SK-N-SH (cell line): ENCODE measurements at regions not wholly inside any gene's neighbourhood (a gene's known extent, or its start where the extent isn't known, plus 50 kb on each side); places are given as distances from the start of the nearest gene placed in this dataset.

ENCODE experiments used
- CTCF ChIA-PET: fragments of 300-600, 350-600 bp; formaldehyde crosslinking; extraction: SDS; loops from one replicate; lab custom pipeline; 2021; lab: Yijun Ruan, JAX
- POLR2A ChIA-PET: fragments of 350-600 bp; sonication (Branson Sonifier 250); formaldehyde crosslinking; extraction: SDS; loops from one replicate; lab custom pipeline; 2020; ENCODE audit warnings: antibody characterized with exemption, inconsistent platforms; lab: Yijun Ruan, JAX
- DNase-seq: peaks from one replicate; pipeline ENCODE4 v3.0.0; 2012
- H2AFZ ChIP-seq: fragments of 200-600 bp; sonication (generic); 2 replicates; pipeline ENCODE4 v1.8.1; 2016; ENCODE audit warnings: antibody characterized with exemption, mild to moderate bottlenecking, low read depth
- H3F3A ChIP-seq: fragments of 200-600 bp; sonication (generic); replicated peaks from 2 replicates; pipeline ENCODE3; 2016; ENCODE audit warnings: antibody characterized with exemption, mild to moderate bottlenecking; ENCODE audit not compliant: insufficient read depth
- H3K27ac ChIP-seq, 2 experiments: fragments of 200-500 bp in 1 of 2; fragments of 200-600 bp in 1 of 2; sonication (Bioruptor generic) in 1 of 2; sonication (generic), shearing (Covaris generic) in 1 of 2; 2 replicates each; pipeline versions ENCODE4 v1.5.1 to v1.6.1; 2014 to 2016; ENCODE audit warnings: low read depth in 2 of 2, inconsistent platforms in 1 of 2, low read length in 1 of 2, mild to moderate bottlenecking in 1 of 2, mixed read lengths in 1 of 2
- H3K27me3 ChIP-seq: fragments of 200-600 bp; sonication (generic), shearing (Covaris generic); 2 replicates; pipeline ENCODE4 v1.6.1; 2016; ENCODE audit warnings: mixed run types; ENCODE audit not compliant: insufficient read depth
- H3K36me3 ChIP-seq, 2 experiments: fragments of 200-500 bp in 1 of 2; fragments of 200-600 bp in 1 of 2; sonication (Bioruptor generic) in 1 of 2; sonication (generic) in 1 of 2; replicated peaks in 1 of 2; 2 replicates each; pipeline versions ENCODE3 to v1.5.1; 2014 to 2016; ENCODE audit warnings: low read length in 1 of 2, mild to moderate bottlenecking in 1 of 2; ENCODE audit not compliant: insufficient read depth in 2 of 2, control insufficient read depth in 1 of 2
- H3K4me1 ChIP-seq, 2 experiments: fragments of 200-500 bp in 1 of 2; fragments of 200-600 bp in 1 of 2; sonication (Bioruptor generic) in 1 of 2; sonication (generic), shearing (Covaris generic) in 1 of 2; 2 replicates each; pipeline versions ENCODE4 v1.5.1 to v1.6.1; 2014 to 2016; ENCODE audit warnings: low read depth in 1 of 2, low read length in 1 of 2, mixed run types in 1 of 2; ENCODE audit not compliant: insufficient read depth in 2 of 2, control insufficient read depth in 1 of 2
- H3K4me2 ChIP-seq: fragments of 200-600 bp; sonication (generic), shearing (Covaris generic); 2 replicates; pipeline ENCODE4 v1.6.1; 2017; ENCODE audit warnings: mixed run types
- H3K4me3 ChIP-seq, 2 experiments: fragments of 200-500 bp in 1 of 2; fragments of 200-600 bp in 1 of 2; sonication (Bioruptor generic) in 1 of 2; sonication (generic), shearing (Covaris generic) in 1 of 2; 2 replicates each; pipeline versions ENCODE4 v1.5.1 to v1.8.1; 2014 to 2016; ENCODE audit warnings: low read depth in 2 of 2, inconsistent platforms in 1 of 2, low read length in 1 of 2, mild to moderate bottlenecking in 1 of 2, mixed read lengths in 1 of 2, moderate library complexity in 1 of 2
- H3K79me2 ChIP-seq: fragments of 200-600 bp; sonication (generic); 2 replicates; pipeline ENCODE4 v1.8.1; 2017; ENCODE audit warnings: mild to moderate bottlenecking; ENCODE audit not compliant: insufficient read depth
- H3K9ac ChIP-seq: fragments of 200-600 bp; sonication (generic); 2 replicates; pipeline ENCODE4 v1.6.1; 2017; ENCODE audit warnings: mixed run types
- H3K9me2 ChIP-seq: fragments of 200-600 bp; sonication (generic); 2 replicates; pipeline ENCODE4 v1.6.1; 2017; ENCODE audit warnings: mixed run types
- H3K9me3 ChIP-seq: fragments of 200-600 bp; sonication (generic); 2 replicates; pipeline ENCODE4 v1.6.1; 2017; ENCODE audit warnings: mixed run types, mild to moderate bottlenecking, moderate library complexity
- H4K20me1 ChIP-seq: fragments of 200-600 bp; sonication (generic); 2 replicates; pipeline ENCODE4 v1.6.1; 2017; ENCODE audit warnings: mild to moderate bottlenecking, mixed run types; ENCODE audit not compliant: insufficient read depth
- FOXM1 ChIP-seq: IDR thresholded peaks from 2 replicates; pipeline ENCODE4 v1.4.0; 2012; ENCODE audit warnings: low read depth, mild to moderate bottlenecking
- GABPA ChIP-seq: IDR thresholded peaks from 2 replicates; pipeline ENCODE4 v1.4.0; 2012; ENCODE audit warnings: low read depth, mild to moderate bottlenecking
- IRF3 ChIP-seq: fragments of 150-350 bp; IDR thresholded peaks from 2 replicates; pipeline ENCODE4 v1.6.1; 2016; ENCODE audit warnings: mild to moderate bottlenecking, low read depth, low read length
- JUND ChIP-seq: IDR thresholded peaks from 2 replicates; pipeline ENCODE4 v1.4.0; 2012
- NFIC ChIP-seq: IDR thresholded peaks from 2 replicates; pipeline ENCODE4 v1.4.0; 2012; ENCODE audit warnings: borderline replicate concordance
- NRF1 ChIP-seq: IDR thresholded peaks from 2 replicates; pipeline ENCODE4 v1.6.1; 2012; ENCODE audit warnings: low read depth, mild to moderate bottlenecking, low read length
- PBX3 ChIP-seq: IDR thresholded peaks from 2 replicates; pipeline ENCODE4; 2012
- RAD21 ChIP-seq: IDR thresholded peaks from 2 replicates; pipeline ENCODE4 v1.6.1; 2012; ENCODE audit warnings: mild to moderate bottlenecking, low read length
- RCOR1 ChIP-seq: fragments of 150-350 bp; IDR thresholded peaks from 2 replicates; pipeline ENCODE4 v1.6.1; 2017; ENCODE audit warnings: antibody characterized with exemption, low read length
- SMC3 ChIP-seq: IDR thresholded peaks from 2 replicates; pipeline ENCODE4 v1.6.1; 2012; ENCODE audit warnings: low read depth, low read length, improper control_type of control experiment
- ZBTB33 ChIP-seq: IDR thresholded peaks from 2 replicates; pipeline ENCODE4 v1.4.0; 2012; ENCODE audit warnings: low read depth, borderline replicate concordance
- WGBS: methylation state at CpG from one replicate; pipeline ENCODE4 v1.1.6; 2017; ENCODE audit warnings: low lambda C conversion rate; 5-methylcytosine and 5-hydroxymethylcytosine counted together

GRCh38 chr13:39988351-39988750 is 332.9 kb downstream of the COG6 start:
- no peaks in the 10 kb centered on the region for H4K20me1 ChIP-seq
- no peak overlapping the region for H3K27ac ChIP-seq
- H3K4me1 ChIP-seq: no peaks in the 10 kb centered on the region
- no peak for DNase-seq
- no peaks in the 10 kb centered on the region for H3K9me3 ChIP-seq
- no peak overlapping the region for H3K4me2 ChIP-seq
- H3K4me3 ChIP-seq: no peak overlapping the region
- no peak for TF ChIP-seq NRF1
- no peak for TF ChIP-seq NFIC
- no peak for TF ChIP-seq SMC3
- TF ChIP-seq GABPA: no peak
- no peak for TF ChIP-seq PBX3
- no peak for TF ChIP-seq FOXM1
- no peak for TF ChIP-seq ZBTB33
- CTCF ChIA-PET: no interaction called here
- H3F3A ChIP-seq: no peaks in the 10 kb centered on the region
- H3K9ac ChIP-seq: no peak overlapping the region
- no peaks in the 10 kb centered on the region for H3K79me2 ChIP-seq
- H3K9me2 ChIP-seq: no peaks in the 10 kb centered on the region
- H2AFZ ChIP-seq: no peak overlapping the region
- no peaks in the 10 kb centered on the region for H3K27me3 ChIP-seq
- POLR2A ChIA-PET: no interaction called here
- no peaks in the 10 kb centered on the region for H3K36me3 ChIP-seq
- WGBS: 50% methylated on average over 6 of the region's 6 CpGs

GRCh38 chr13:39998166-39998565 is 342.7 kb downstream of the COG6 start:
- Histone ChIP-seq H3K79me2 (no peaks in the 10 kb centered on the region), H2AFZ (no peak overlapping the region), H3K27me3 (no peaks in the 10 kb centered on the region), H3K9me3 (no peaks in the 10 kb centered on the region), H3K4me3 (no peak overlapping the region), H3K4me1 (no peaks in the 10 kb centered on the region), H3F3A (no peaks in the 10 kb centered on the region), H3K9me2 (no peaks in the 10 kb centered on the region)
- POLR2A ChIA-PET: no interaction called here
- CTCF ChIA-PET: no interaction called here
- TF ChIP-seq JUND (no peak), RCOR1 (no peak), FOXM1 (no peak)
- TF ChIP-seq, all 33 proteins: peak for 0
- Histone ChIP-seq H3K4me2 (no peak overlapping the region), H3K36me3 (no peaks in the 10 kb centered on the region), H3K9ac (no peak overlapping the region), H3K27ac (no peak overlapping the region), H4K20me1 (no peaks in the 10 kb centered on the region)
- 68% methylated on average over 6 of the region's 6 CpGs for WGBS
- no peak for DNase-seq

- WGBS: 82% methylated on average over 5 of the region's 5 CpGs
- no peak overlapping the region for H3K27ac ChIP-seq
Observed at GRCh38 chr13:40002016-40002415, 346.6 kb downstream of the COG6 start.

More at GRCh38 chr13:40002016-40002415, 346.6 kb downstream of the COG6 start:
- Histone ChIP-seq H3K4me1 (no peaks in the 10 kb centered on the region), H3K9me2 (no peaks in the 10 kb centered on the region), H3K9me3 (no peaks in the 10 kb centered on the region), H3K9ac (no peak overlapping the region), H3K4me2 (no peak overlapping the region), H3K27me3 (no peaks in the 10 kb centered on the region), H3K36me3 (no peaks in the 10 kb centered on the region), H3K4me3 (no peak overlapping the region), H3F3A (no peaks in the 10 kb centered on the region), H2AFZ (no peak overlapping the region), H4K20me1 (no peaks in the 10 kb centered on the region), H3K79me2 (no peaks in the 10 kb centered on the region)
- ChIA-PET CTCF (interaction anchor here (0.7 to 3.1 kb wide), 2 partner anchors 60 to 687 kb away, joined by 3 to 8 read pairs; no protein-coding TSS in a partner anchor), POLR2A (no interaction called here)
- no peak for TF ChIP-seq IRF3
- no peak for TF ChIP-seq FOXM1
- TF ChIP-seq RAD21: no peak
- DNase-seq: no peak
